OCI-LY1 (cell line): ENCODE measurements at regions not wholly inside any gene's neighbourhood (a gene's known extent, or its start where the extent isn't known, plus 50 kb on each side); places are given as distances from the start of the nearest gene placed in this dataset.

Experiments used
- CTCF ChIP-seq: fragments of 200-600 bp; sonication (generic), shearing (Covaris generic); IDR thresholded peaks from 2 replicates; pipeline ENCODE4 v1.5.1; 2017; ENCODE audit warnings: mild to moderate bottlenecking, antibody characterized with exemption, low read length, moderate library complexity, mixed read lengths
- EZH2 ChIP-seq: fragments of 200-600 bp; sonication (generic), shearing (Covaris generic); IDR thresholded peaks from 2 replicates; pipeline ENCODE4 v1.8.0; 2017; ENCODE audit warnings: borderline replicate concordance, mixed run types, mild to moderate bottlenecking, antibody characterized with exemption, low read length, moderate library complexity, mixed read lengths

DNA sequence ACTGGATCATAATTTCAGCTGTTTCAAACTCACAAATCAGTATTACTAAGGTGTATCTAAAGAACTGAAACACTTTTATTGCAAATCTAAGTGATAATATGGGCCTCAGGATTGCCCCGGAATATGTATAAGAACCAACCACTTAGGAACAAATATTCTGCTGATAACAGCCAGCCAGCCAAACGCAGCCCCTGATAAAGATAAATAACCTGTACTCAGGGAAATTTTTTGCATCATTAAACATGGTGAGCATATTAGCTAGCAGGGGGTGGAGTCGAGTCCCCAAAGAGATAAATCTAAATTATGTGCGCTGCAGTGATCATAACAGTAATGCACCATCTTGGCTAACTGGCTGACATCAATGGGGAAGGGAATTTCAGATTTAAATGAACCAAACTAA is 410.2 kb upstream of the MAP3K7 start:
- TF ChIP-seq CTCF (no peak), EZH2 (no peak)
